Stimulated activated CD8-positive, alpha-beta memory T cell treated with anti-CD3 and anti-CD28 coated beads, Interleukin-4, amount 100 ng/mL, for 4 hours (primary cell): ENCODE measurements at regions not wholly inside any gene's neighbourhood (a gene's known extent, or its start where the extent isn't known, plus 50 kb on each side); places are given as distances from the start of the nearest gene placed in this dataset.

Experiments
- DNase-seq, 2 donors: peaks; one replicate each; pipeline ENCODE4 v3.0.0-alpha.2; 2020; ENCODE audit warnings: low read depth in 2 of 2, low spot score in 1 of 2

DNA sequence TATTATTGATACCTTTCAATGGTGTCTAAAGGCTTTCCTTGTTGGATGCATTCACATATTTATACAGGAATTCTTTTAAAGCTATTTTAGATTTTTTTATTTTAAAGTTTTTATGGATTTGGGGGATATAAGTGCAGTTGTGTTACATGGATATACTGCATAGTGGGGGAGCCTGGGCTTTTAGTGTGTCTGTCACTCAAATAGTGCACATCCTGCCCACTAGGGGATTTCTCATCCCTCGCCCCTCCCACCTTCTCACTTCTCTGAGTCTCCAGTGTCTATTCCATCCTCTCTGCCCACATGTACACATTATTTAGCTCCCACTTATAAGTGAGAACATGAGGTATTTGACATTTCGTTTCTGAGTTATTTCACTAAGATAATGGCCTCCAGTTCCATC is 154.0 kb upstream of the MKI67 start:
- no peak for DNase-seq

GRCh38 chr10:128281343-128281742 is 155.1 kb upstream of the MKI67 start:
- DNase-seq, result no peak

DNA sequence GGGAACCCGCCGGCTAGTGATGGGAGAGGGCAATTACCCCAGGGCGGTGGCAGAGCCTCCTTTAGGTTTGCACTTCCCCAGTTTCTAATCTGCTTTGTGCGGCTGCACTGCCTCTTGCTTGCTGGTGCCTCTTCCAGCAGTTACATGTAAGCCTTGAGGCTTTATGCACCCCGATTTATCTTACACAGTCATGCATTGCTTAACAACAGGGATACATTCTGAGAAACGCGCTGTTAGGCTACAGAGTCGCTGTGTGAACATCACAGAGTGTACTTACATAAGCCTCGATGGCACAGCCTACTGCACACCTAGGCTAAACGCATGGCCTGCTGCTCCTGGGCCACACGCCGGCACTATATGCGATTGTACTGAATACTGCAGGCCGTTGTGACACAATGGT is 155.6 kb upstream of the MKI67 start:
- DNase-seq, result no peak

GRCh38 chr10:128286141-128286761 is 160.0 kb upstream of the MKI67 start:
- no peak for DNase-seq

- DNase-seq, result no peak
Observed at GRCh38 chr10:128286762-128287500, 160.7 kb upstream of the MKI67 start.

- no peak for DNase-seq
Observed at GRCh38 chr10:128287921-128288320, 161.7 kb upstream of the MKI67 start.

- no peak for DNase-seq
Observed at GRCh38 chr10:128289621-128290020, 163.4 kb upstream of the MKI67 start.

DNA sequence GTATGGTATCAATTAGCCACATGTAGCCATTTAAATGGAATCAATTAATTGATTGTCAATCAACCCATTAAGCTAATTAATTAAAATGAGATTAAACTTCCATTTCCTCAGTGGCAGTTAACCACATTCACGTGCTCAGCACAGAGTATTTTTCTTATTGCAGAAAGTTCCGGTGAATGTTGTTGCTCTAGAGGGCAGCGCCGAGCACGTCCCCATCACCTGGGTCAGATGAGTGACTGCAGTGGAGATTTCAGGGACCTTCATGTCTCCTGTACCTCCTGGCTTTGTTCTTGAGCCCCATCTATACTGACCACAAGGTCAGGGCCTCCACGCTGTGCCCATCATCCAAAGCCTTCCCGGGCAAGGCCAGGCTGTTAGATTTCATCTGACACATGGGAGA is 168.8 kb upstream of the MKI67 start:
- no peak for DNase-seq

GRCh38 chr10:128296253-128297007 is 170.2 kb upstream of the MKI67 start:
- no peak for DNase-seq

DNA sequence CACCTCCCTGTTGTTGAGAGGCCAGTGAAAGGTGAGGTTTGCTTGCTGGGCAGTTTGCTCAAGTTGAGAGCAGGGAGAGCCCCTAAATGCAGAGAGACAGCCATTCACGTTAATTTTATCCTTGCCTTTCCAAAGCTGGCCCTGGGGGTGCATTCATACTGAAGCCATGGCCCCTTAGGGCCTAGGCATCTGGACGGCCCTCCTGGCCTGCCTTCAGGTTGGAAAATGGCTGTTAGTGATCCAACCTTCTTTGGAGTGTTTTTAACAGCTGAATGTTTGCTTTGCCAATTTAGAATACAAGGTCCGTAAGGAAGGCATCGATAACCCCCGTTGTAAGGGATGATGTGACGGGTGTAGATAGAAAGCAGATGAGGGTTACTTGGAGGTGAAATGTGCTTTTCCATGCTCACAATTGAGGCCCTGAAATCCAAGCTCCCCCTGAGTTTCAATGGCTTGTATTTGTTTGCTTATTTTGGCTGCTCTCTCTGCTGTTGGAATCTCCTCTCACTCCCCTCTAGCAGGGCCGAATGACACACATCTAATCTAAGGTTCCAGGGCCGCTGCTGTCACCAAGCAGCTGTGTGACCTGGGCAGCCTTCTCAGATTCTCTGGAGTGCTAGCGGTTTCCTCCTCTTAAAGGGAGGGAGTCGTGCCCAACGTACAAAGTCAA is 171.6 kb upstream of the MKI67 start:
- DNase-seq, result no peak

DNA sequence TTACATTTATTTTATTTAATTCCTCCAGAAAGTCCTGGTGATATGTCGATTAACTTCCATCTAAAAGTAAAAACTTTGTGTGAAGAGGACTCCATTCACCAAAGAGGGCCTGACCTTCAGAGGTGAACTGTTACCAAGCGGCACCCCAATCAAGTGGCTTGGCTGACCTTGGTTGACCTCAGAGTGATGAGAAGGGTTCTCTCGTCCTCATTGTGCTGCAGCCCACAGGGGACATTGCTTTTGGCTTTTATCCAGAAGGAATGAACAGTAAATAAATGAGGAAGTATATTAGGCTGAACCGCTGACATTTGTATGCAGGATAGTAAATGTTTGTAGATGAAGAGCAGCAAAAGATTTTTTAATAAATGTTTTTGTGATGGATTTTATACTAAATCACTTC is 172.4 kb upstream of the MKI67 start:
- DNase-seq, result no peak

- no peak for DNase-seq
Observed at GRCh38 chr10:128300290-128300824, 174.1 kb upstream of the MKI67 start.

DNA sequence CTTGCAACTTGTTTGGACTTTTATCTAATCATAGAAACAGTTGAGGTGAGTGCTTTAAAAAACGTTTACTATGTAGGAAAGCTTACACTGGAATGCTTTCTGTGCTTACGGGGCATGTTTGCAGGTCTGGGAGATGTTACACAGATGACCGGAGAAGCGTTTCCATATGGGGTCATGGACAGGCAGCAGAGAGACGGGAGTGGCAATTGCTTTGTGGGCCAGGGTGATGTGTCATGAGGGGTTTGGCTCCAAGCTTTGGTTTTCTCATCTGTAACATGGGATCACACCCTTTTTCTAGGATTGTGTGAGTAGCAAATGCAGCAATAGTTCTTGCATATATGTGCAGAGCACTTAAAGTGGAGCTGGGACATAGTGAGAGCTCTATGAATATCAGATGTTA is 174.8 kb upstream of the MKI67 start:
- DNase-seq, result no peak

GRCh38 chr10:128302808-128303207 is 176.6 kb upstream of the MKI67 start:
- no peak for DNase-seq

- no peak for DNase-seq
Observed at GRCh38 chr10:128304271-128304670, 178.0 kb upstream of the MKI67 start.

- DNase-seq, result no peak
Observed at GRCh38 chr10:128305601-128306345, 179.6 kb upstream of the MKI67 start.

GRCh38 chr10:128306535-128306934 is 180.3 kb upstream of the MKI67 start:
- DNase-seq, result no peak

- no peak for DNase-seq
Observed at GRCh38 chr10:128306966-128307365, 180.7 kb upstream of the MKI67 start.

GRCh38 chr10:128307820-128308219 is 181.6 kb upstream of the MKI67 start:
- DNase-seq, result no peak

- no peak for DNase-seq
Observed at GRCh38 chr10:128310971-128311658, 184.9 kb upstream of the MKI67 start.
